Islet of Langerhans (tissue), 1 donor: ENCODE measurements at regions not wholly inside any gene's neighbourhood (a gene's known extent, or its start where the extent isn't known, plus 50 kb on each side); places are given as distances from the start of the nearest gene placed in this dataset.

Experiments used
- FAIRE-seq: peaks from one replicate; lab custom pipeline; 2011; peaks lifted over from hg19 to GRCh38; lab: Jason Lieb, UNC

- FAIRE-seq: no peak
These were observed 63.0 kb downstream of the C5orf15 start for GRCh38 chr5:133905424-133905823.

DNA sequence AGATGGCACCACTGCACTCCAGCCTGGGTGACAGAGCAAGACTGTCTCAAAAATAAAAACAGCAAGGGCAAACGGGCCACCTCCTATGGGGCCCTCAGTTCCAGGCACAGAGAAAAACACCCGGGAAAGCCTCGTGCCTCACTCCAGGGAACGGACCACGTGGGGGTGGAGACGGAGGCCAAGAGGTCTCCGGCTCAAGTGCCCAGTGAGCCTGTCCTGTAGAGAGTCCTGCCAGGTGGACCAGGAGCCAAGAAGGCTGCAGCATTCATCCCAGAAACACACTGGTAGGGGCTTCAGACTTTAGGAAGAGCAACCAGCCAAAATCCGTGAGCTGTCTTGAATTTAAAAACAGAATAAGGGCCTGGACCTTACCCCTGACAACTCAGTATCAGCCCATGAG, 63.8 kb downstream of the C5orf15 start:
- no peak for FAIRE-seq

DNA sequence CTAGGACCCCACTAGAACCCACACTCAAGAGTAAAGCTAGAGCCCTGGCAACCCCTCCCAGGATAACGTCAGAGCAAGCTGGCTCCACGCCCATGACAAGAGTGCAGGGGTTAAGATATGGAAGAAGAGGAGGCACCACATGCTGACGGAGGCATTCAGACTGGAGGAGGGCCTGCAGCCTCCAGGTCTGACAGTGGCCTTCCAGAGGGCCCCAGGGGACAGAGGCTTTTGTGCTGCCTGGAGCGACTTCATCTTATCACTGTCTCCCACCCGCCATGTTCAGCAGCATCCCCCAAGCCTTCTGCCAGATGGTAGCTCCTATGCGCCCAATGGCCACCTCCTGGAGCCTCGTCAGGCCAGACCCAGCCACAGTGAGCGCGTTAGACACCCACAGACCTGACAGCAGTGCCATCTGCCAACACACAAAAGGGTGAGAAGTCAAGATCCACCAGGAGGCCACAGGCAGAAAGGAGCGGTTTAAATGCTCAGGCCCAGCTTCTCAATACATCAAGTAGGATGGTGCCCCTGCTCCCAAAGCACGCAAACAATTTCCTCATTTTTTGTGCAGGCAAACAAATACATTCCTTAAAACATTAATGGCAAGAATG, 65.8 kb downstream of the C5orf15 start:
- FAIRE-seq: no peak

GRCh38 chr5:133900534-133901270, 67.7 kb downstream of the C5orf15 start:
- FAIRE-seq: no peak

- no peak for FAIRE-seq
These were observed 68.9 kb downstream of the C5orf15 start for GRCh38 chr5:133899506-133899905.

GRCh38 chr5:133898440-133898839, 70.0 kb downstream of the C5orf15 start:
- FAIRE-seq: no peak

- no peak for FAIRE-seq
These were observed 71.0 kb downstream of the C5orf15 start for GRCh38 chr5:133897431-133897830.

DNA sequence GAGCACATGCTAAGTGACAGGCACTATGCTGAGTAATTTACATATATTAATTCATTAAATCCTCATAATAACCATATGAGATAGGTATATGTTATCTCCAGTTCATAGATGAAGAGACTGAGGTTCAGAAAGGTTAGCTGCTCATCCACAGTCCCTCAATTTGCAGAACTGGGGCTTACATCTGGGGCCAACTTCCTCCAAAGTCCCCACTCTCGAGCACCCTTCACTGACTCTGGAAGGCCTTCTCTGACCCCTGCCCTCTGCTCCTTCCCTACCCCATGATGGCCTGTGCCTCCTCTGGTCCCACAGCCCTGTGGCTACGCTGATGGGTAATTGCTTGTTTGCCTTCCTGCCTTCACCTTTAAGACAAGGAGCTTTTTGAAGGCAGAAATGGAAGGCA, 71.6 kb downstream of the C5orf15 start:
- FAIRE-seq: no peak

- FAIRE-seq: no peak
These were observed 72.2 kb downstream of the C5orf15 start for GRCh38 chr5:133895979-133896845.

GRCh38 chr5:133894143-133894542, 74.3 kb downstream of the C5orf15 start:
- no peak for FAIRE-seq

DNA sequence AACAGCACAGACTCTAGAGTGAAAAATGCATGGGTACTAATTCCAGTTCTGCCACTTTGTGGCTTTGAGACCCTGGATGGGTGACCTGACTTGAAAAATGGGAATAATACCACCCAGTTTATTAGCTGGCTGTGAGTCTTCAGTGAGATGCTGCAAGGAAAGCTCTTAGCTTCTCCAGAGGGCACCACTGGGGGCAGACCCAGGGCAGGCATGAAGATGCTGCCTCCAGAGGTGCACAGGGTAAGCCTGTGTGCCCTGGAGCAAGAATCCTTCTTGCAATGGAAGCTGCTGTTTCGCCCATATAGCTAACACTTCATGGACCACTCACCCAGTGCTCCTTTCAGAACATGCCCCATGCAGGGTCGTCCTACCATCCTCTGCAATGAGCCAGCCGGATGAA, 75.7 kb downstream of the C5orf15 start:
- no peak for FAIRE-seq

DNA sequence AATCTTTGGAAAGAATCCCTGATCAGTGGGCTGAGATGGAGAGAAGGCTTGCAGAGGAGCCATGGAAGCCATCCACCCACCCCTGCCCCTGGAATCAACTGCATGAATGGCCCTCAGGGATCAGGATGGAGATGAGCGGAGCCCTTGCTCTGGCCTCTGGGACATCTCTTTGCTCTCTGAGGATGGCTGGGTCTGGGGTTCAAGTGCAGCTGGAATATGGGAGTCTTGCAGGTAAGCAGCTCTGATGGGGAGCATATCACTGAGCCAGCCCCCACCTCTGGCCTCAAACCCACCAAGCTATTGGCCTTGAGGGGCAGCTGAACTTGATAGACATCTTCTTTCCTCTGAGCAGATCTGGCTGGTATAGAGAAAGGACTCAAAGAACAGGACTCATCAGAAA, 76.1 kb downstream of the C5orf15 start:
- FAIRE-seq: no peak

DNA sequence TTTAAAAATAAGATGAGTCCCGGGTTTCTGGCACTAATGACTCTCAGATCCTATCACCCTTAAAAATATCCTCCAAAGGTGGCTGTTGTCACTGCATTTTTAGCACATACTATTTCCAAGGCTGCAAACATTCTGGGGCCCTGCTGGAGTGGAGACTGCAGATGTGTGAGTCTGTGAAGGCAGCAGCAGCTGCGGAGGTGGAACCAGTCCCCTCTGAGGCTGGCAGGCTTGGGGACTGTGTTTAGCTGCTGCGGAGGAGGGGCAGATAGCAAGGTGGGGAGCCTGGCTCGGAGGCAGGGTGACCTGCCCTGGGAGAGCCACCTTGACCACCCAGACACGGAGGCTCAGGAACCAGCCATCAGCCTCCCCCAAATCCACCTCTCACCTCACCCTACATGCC, 77.0 kb downstream of the C5orf15 start:
- FAIRE-seq: no peak

- FAIRE-seq: no peak
These were observed 77.6 kb downstream of the C5orf15 start for GRCh38 chr5:133890776-133891280.

GRCh38 chr5:133890314-133890713, 78.1 kb downstream of the C5orf15 start:
- no peak for FAIRE-seq

- no peak for FAIRE-seq
These were observed 79.0 kb downstream of the C5orf15 start for GRCh38 chr5:133889271-133889905.

DNA sequence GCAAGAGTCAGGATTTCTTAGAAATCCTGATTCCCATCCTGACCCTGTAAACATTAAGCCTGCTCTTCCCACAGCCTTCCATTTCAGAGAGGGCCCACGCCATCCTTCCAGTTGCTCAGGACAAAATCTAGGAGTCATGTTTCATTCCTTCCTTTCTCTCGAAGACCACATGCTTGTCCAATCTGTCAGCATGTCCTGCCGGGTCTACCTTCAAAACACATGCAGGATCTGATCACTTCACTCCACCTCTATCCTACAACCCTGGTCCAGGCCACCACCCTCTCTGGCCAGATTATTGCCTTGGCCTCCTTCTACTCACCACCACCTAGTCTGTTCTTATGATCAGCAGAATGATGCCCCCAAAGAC, 79.8 kb downstream of the C5orf15 start:
- FAIRE-seq: no peak

GRCh38 chr5:133885566-133885965, 82.9 kb downstream of the C5orf15 start:
- no peak for FAIRE-seq

GRCh38 chr5:133884569-133885311, 83.7 kb downstream of the C5orf15 start:
- no peak for FAIRE-seq

GRCh38 chr5:133883916-133884315, 84.5 kb downstream of the C5orf15 start:
- FAIRE-seq: no peak

DNA sequence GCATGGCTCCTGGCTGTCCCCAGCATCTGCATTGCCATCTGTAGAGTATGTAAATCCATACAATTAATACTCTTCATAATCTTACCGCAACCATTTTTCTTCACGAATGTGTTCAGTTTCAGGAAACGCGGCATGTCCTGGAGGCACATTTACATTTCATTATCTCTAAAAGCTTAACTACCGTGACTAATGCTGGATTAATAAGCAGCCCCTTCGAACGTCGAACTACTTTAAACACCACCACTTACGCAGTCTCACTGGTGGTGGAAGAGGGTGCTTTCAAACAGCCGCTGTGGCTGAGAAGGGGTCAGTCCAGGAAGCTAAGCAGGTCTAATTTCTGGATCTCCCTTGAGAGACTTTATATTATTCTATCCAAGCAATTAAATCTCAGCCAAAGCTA, 85.6 kb downstream of the C5orf15 start:
- no peak for FAIRE-seq

- no peak for FAIRE-seq
These were observed 86.1 kb downstream of the C5orf15 start for GRCh38 chr5:133882389-133882695.
